DMS53 treated with DMSO at 0.1 percent for 48 hours (cell line): ENCODE measurements at regions not wholly inside any gene's neighbourhood (a gene's known extent, or its start where the extent isn't known, plus 50 kb on each side); places are given as distances from the start of the nearest gene placed in this dataset.

ENCODE experiments used
- DNase-seq: peaks from one replicate; lab custom pipeline; 2025; ENCODE audit not compliant: unreplicated experiment; lab: John Stamatoyannopoulos, UW

DNA sequence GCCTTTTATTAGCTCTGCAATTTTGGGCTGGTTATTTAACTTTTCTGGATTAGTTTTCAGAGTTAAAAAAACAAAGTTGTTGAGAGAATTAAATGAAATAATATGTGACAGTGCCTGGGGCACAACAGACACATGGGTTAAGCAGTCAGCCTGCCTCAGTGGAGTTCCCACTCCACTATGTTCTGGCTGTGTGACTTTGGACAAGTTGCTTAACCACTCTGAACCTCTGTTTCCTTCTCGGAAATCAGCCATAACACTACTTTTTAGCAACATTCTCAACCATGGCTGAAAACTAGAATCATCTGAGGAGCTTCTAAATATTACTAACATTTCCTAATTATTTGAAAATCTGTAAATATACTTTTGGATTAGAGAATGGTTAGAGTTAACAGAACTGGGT lies 56.5 kb upstream of the SLC6A11 start:
- no peak for DNase-seq

DNA sequence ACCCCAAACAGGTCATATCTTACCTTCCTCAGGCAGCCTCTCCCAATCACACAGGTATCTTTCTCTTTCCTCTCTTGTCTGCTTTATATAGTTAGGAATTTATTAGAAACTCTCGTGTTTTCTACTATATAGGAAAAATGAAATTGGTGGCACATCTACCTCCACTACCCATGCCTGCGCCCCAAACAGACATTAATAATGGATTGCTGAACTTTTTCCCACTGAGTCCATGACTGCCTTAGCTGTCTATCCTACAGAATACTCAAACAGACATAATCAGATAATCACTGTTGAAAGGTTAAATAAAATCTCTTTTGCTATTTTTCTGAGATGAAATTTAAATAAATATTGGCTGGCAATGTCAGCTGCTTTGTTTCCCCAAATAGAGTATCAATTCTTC lies 55.8 kb upstream of the SLC6A11 start:
- DNase-seq = no peak

GRCh38 chr3:10761583-10761982 lies 54.4 kb upstream of the SLC6A11 start:
- DNase-seq = no peak

- DNase-seq = no peak
Observed at GRCh38 chr3:10762116-10762515, 53.9 kb upstream of the SLC6A11 start.

DNA sequence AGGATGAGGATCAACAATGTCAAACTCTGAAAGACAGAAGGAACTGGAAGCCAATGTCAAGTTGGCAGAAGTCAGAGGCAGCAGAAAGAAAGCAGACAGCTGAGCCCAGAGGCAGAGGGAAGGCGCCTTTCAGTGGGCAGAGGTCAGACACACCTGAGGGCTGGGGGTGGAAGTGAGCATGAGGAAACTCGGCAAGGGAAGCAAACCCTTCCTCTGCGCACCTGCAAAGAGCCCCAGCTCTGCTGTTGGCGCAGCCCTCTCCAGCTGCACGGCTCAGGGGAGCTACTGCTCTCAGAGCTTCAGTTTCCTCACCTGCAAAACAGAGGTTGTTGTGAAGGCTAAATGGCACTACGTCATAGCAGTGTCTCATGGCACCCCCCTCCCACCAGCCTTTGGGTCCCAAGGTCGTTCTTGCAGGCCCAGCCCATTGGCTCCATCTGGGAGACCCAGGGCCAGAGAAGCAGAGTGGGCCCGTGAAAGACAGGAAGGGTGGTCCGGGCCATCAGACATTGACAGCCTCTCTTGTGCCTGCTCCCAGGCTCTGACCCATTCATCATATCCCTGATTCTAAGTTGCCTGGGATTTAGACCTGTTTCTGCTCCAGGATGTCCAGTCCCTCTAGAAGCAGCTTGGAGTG lies 53.3 kb upstream of the SLC6A11 start:
- no peak for DNase-seq

- DNase-seq = no peak
Observed at GRCh38 chr3:10763248-10763620, 52.8 kb upstream of the SLC6A11 start.

DNA sequence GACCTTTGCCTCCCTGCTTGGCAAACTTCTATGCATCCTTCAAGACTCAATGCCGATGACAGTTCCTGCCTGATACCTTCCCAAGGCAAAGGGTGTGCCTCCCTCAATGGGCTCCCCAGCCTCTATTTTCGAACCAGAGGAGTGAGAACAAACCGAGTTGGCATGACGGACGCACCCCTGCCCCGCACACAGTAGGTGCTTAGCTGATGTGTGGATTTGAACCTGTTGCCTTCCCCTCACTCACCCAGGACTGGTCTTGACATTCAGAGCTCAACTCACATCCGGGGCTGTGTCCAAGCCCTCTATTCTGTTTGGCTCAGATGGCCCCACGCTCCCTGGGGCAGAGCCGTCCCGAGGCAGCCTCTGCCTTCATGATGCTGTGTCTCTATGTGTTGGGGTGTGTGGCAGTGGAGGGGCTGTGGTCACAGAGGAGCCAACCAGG lies 52.2 kb upstream of the SLC6A11 start:
- DNase-seq = no peak

GRCh38 chr3:10764259-10765051 lies 51.6 kb upstream of the SLC6A11 start:
- DNase-seq = no peak

DNA sequence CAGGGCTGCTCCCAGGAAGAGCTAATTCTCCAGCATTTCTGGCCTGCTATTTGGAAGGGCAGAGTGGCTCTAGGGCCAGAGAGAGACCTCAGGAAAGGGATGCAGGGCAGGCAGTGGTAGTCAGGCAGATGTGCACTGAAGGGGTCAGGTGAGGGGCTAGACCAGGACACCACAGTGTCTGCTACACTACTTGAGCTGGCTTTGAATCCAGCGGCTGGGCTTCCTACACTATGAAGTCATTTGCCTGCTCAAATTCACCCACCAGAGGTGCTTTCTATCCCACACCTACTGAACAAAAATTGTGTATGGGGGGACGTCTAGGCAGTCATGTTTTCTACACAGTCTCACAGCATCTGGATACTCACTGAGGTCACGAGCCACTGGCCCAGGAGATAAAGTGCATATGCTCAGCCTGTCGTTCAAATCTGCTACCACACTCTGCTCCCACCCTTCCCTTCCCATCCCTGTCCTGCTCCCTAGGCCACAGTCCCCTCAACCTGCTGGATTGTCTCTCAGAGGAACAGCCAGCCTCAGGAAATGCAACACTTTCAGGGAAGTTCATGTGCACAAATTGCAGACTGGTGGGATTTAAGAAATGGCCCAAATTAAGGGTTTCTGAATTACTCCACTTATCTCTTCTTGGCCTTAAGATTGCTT lies 49.9 kb upstream of the SLC6A11 start:
- DNase-seq = no peak
